WTC11 (cell line): ENCODE measurements at regions not wholly inside any gene's neighbourhood (a gene's known extent, or its start where the extent isn't known, plus 50 kb on each side); places are given as distances from the start of the nearest gene placed in this dataset.

Source experiments
- ATAC-seq: fragments of 200-7000 bp; cut with Tn5 transposase; 2 replicates; pipeline ENCODE4 v1.10.0; 2021; ENCODE audit warnings: mild to moderate bottlenecking, moderate library complexity
- CTCF ChIA-PET: fragments of 300-600 bp; sonication (Branson Sonifier 250); formaldehyde crosslinking; loops from one replicate; lab custom pipeline; 2021; ENCODE audit warnings: antibody characterized with exemption; lab: Charles Lee
- POLR2A ChIA-PET: fragments of 350-600 bp; sonication (Branson Sonifier 250); formaldehyde crosslinking; loops from one replicate; lab custom pipeline; 2021; ENCODE audit warnings: antibody characterized with exemption; lab: Charles Lee
- DNase-seq: peaks from one replicate; pipeline ENCODE4 v3.0.0; 2021; ENCODE audit warnings: low spot score
- H3K27ac Mint-ChIP-seq: 2 replicates; pipeline ENCODE4 v1.8.0; 2021; ENCODE audit warnings: mixed read lengths
- H3K27me3 Mint-ChIP-seq: 2 replicates; pipeline ENCODE4 v1.8.0; 2021; ENCODE audit warnings: low read depth, mild to moderate bottlenecking, moderate library complexity, mixed read lengths
- H3K36me3 Mint-ChIP-seq: 2 replicates; pipeline ENCODE4 v1.8.0; 2021; ENCODE audit warnings: mixed read lengths
- H3K4me1 Mint-ChIP-seq: 2 replicates; pipeline ENCODE4 v1.8.0; 2022; ENCODE audit warnings: mixed read lengths
- H3K4me3 Mint-ChIP-seq: 2 replicates; pipeline ENCODE4 v1.8.0; 2021; ENCODE audit warnings: mild to moderate bottlenecking, moderate library complexity, mixed read lengths
- H3K9me3 Mint-ChIP-seq: 2 replicates; pipeline ENCODE4 v1.8.0; 2021; ENCODE audit warnings: mixed read lengths
- ARID4B ChIP-seq: sonication (generic); formaldehyde crosslinking; IDR thresholded peaks from 2 replicates; pipeline ENCODE4 v1.8.0; 2023; ENCODE audit warnings: missing genetic modification reagents, mild to moderate bottlenecking, borderline replicate concordance
- CBFB ChIP-seq: sonication (generic); formaldehyde crosslinking; IDR thresholded peaks from 2 replicates; pipeline ENCODE4 v1.8.1; 2022; ENCODE audit warnings: mild to moderate bottlenecking, low read depth, missing genetic modification reagents
- CTCF ChIP-seq: fragments of 200-600 bp; IDR thresholded peaks from 2 replicates; pipeline ENCODE4 v1.8.0; 2022; ENCODE audit warnings: antibody characterized with exemption
- E2F1 ChIP-seq: sonication (generic); formaldehyde crosslinking; IDR thresholded peaks from 2 replicates; pipeline ENCODE4 v1.8.0; 2022; ENCODE audit warnings: mild to moderate bottlenecking, missing genetic modification reagents
- NFATC4 ChIP-seq: fragments of 250-450 bp; sonication (Bioruptor Pico); IDR thresholded peaks from 2 replicates; pipeline ENCODE4 v1.9.0; 2021; ENCODE audit warnings: mild to moderate bottlenecking
- NR2C2 ChIP-seq: sonication (generic); formaldehyde crosslinking; IDR thresholded peaks from 2 replicates; pipeline ENCODE4 v1.8.0; 2022; ENCODE audit warnings: mild to moderate bottlenecking, missing genetic modification reagents
- OVOL2 ChIP-seq: fragments of 250-450 bp; sonication (Bioruptor Pico); IDR thresholded peaks from 2 replicates; pipeline ENCODE4 v1.9.0; 2021; ENCODE audit warnings: mild to moderate bottlenecking, borderline replicate concordance
- PREB ChIP-seq: sonication (generic); formaldehyde crosslinking; IDR thresholded peaks from 2 replicates; pipeline ENCODE4 v1.8.1; 2022; ENCODE audit warnings: mild to moderate bottlenecking, missing genetic modification reagents, moderate library complexity, borderline replicate concordance
- RELA ChIP-seq: sonication (generic); formaldehyde crosslinking; IDR thresholded peaks from 2 replicates; pipeline ENCODE4 v1.8.1; 2022; ENCODE audit warnings: missing genetic modification reagents, mild to moderate bottlenecking, borderline replicate concordance
- SMAD4 ChIP-seq: sonication (generic); formaldehyde crosslinking; IDR thresholded peaks from 2 replicates; pipeline ENCODE4 v1.8.0; 2022; ENCODE audit warnings: mild to moderate bottlenecking, missing genetic modification reagents
- STAT6 ChIP-seq: sonication (generic); formaldehyde crosslinking; conservative IDR thresholded peaks from 2 replicates; pipeline ENCODE4 v1.8.1; 2023; ENCODE audit warnings: mild to moderate bottlenecking, low read depth, missing genetic modification reagents, moderate library complexity
- ZSCAN18 ChIP-seq: fragments of 250-450 bp; sonication (Bioruptor Pico); IDR thresholded peaks from 2 replicates; pipeline ENCODE4 v2.1.2; 2022; ENCODE audit warnings: mild to moderate bottlenecking, moderate library complexity

- ChIA-PET POLR2A (no interaction called here), CTCF (no interaction called here)
- H3K36me3 Mint-ChIP-seq, result peaks cover 9% of the 10 kb centered on the region; the same call in 1 of the 2 replicates
- TF ChIP-seq NFATC4 (CRISPR knock-in tag), result no peak
- no peak for TF ChIP-seq E2F1 (CRISPR knock-in tag)
- no peak for TF ChIP-seq ARID4B (CRISPR knock-in tag)
- TF ChIP-seq CTCF, result no peak
- no peak for TF ChIP-seq SMAD4
- TF ChIP-seq CBFB (CRISPR knock-in tag), result no peak
- no peak for TF ChIP-seq RELA
- no peak for TF ChIP-seq ZSCAN18 (CRISPR knock-in tag)
- TF ChIP-seq OVOL2 (CRISPR knock-in tag), result no peak
- no peak for TF ChIP-seq PREB (CRISPR knock-in tag)
- no peak for TF ChIP-seq NR2C2 (CRISPR knock-in tag)
- TF ChIP-seq STAT6 (CRISPR knock-in tag), result no peak
- H3K27me3 Mint-ChIP-seq, result no peaks in the 10 kb centered on the region
- ATAC-seq (peak; percentile 16; the same call in 1 of the 2 replicates), DNase-seq (no peak)
- peak overlapping the region; percentile 4; the same call in 1 of the 2 replicates for H3K27ac Mint-ChIP-seq
- no peak overlapping the region for H3K4me3 Mint-ChIP-seq
- peaks cover 11% of the 10 kb centered on the region for H3K9me3 Mint-ChIP-seq
- H3K4me1 Mint-ChIP-seq, result peaks cover 31% of the 10 kb centered on the region
Measured at GRCh38 chr12:124188561-124189405, 106.1 kb upstream of the RFLNA start.
